ENCODE measurements at regions not wholly inside any gene's neighbourhood (a gene's known extent, or its start where the extent isn't known, plus 50 kb on each side); places are given as distances from the start of the nearest gene placed in this dataset.

DNA sequence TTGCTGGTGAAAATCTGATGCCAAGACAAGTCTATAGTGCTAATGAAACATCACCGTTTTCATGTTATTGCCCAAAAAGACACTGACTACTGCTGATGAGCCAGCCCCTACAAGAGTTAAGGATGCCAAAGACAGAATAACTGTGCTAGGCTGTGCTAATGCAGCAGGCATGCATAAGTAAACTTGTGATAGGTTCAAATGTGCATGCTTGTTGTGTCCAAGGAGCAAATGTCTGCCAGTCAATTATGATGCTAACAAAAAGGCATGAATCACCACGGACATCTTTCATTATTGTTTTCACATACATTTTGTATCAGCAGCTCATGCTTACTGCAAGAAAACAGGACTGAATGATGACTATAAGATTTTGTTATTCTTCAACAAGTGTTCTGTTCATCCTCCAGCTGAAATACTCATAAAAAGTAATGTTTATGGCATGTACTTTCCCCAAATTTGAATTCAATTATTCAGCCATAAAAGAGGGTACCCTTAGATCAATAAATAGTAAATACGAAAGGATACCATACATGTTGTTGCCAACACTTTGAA lies 306.9 kb upstream of the ARSJ start:
- no peaks in the 10 kb centered on the region for H3K36me3 ChIP-seq
- TF ChIP-seq CTCF (IDR thresholded peaks at IDR 0.05) = no peak
- no peak overlapping the region for H3K27ac ChIP-seq
- intact Hi-C loops (cut with DNase I) = no loop called here
- H3K27me3 ChIP-seq = no peaks in the 10 kb centered on the region
- WGBS, 2 donors = 70 to 75% methylated on average over 3 of the region's 3 CpGs
- no peak overlapping the region for H3K4me3 ChIP-seq
- ATAC-seq = no peak
- no peaks in the 10 kb centered on the region for H3K4me1 ChIP-seq
- DNase-seq = no peak
- FAIRE-seq = no peak
- no peaks in the 10 kb centered on the region for H3K9me3 ChIP-seq

DNA sequence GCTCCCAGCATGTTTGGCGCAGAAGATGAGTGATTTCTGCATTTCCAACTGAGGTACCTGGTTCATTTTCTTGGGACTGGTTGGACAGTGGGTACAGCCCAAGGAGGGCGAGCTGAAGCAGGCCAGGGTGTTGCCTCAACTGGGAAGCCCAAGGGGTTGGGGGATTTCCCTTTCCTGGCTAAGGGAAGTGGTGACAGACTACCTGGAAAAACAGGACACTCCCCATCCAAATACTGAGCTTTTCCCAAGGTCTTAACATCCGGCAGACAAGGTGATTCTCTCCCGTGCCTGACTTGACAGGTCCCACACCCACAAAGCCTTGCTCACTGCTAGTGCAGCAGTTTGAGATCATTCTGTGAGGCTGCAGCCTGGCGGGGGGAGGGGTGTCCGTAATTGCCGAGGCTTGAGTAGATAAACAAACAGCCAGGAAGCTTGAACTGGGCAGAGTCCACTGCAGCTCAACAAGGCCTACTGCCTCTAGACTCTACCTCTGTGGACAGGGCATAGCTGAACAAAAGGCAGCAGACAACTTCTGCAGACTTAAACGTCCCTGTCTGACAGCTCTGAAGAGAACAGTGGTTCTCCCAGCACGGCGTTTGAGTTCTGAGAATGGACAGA lies 307.7 kb upstream of the ARSJ start:
- no peaks in the 10 kb centered on the region for H3K9me3 ChIP-seq
- no peak overlapping the region for H3K4me3 ChIP-seq
- intact Hi-C loops (cut with DNase I) = no loop called here
- H3K36me3 ChIP-seq = no peaks in the 10 kb centered on the region
- TF ChIP-seq CTCF (IDR thresholded peaks at IDR 0.05) = no peak
- H3K4me1 ChIP-seq = no peaks in the 10 kb centered on the region
- DNase-seq (peak in 1 of 6 donors; percentile 24), ATAC-seq (no peak), FAIRE-seq (no peak)
- 55 to 60% methylated on average over 10 of the region's 10 CpGs for WGBS, 2 donors
- H3K27me3 ChIP-seq = no peaks in the 10 kb centered on the region
- no peak overlapping the region for H3K27ac ChIP-seq

DNA sequence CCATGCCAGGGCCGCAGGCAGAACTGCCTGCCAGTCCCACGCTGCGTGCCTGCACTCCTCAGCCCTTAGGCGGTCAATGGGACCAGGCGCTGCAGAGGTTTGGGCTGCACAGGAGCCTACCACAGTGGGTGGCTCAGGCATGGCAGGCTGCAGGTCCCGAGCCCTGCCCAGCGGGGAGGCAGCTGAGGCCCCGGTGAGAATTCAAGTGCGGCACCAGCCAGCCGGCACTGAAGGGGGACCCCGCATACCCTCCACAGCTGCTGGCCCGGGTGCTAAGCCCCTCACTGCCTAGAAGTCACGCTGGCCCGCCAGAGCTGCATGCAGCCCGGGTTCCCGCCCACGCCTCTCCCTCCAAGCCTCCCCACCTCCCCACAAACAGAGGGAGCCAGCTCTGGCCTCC lies 302.5 kb upstream of the UGT8 start:
- Histone ChIP-seq H3K9me3 (no peaks in the 10 kb centered on the region), H3K36me3 (no peaks in the 10 kb centered on the region), H3K4me1 (no peaks in the 10 kb centered on the region), H3K27me3 (no peaks in the 10 kb centered on the region), H3K27ac (no peak overlapping the region), H3K4me3 (no peak overlapping the region)
- no peak for TF ChIP-seq CTCF (IDR thresholded peaks at IDR 0.05)
- DNase-seq (peak in 1 of 6 donors; percentile 54), FAIRE-seq (no peak), ATAC-seq (no peak)
- intact Hi-C loops (cut with DNase I) = no loop called here
- WGBS, 2 donors = 87 to 91% methylated on average over 17 of the region's 17 CpGs

DNA sequence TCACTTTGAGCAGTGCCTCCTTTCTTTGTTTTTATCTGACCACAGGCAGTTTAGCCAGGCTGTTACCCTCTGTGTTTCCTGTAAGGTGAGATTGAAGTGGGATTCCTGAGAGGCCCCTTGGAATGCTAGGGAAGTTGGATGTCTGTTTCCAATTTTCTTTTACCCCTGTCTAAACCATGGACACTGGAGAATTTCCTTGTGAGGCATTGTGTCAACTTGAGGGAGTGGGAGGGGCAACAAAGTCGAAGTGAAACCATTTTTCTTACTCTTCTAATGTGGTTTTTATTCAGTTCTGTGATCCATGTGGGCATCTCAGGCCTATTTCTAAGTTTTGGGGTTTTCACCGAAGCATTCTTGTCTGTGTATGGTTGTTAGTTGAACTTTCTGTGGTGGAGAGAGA lies 296.1 kb upstream of the UGT8 start:
- no peaks in the 10 kb centered on the region for H3K36me3 ChIP-seq
- FAIRE-seq (no peak), DNase-seq (no peak), ATAC-seq (no peak)
- H3K9me3 ChIP-seq = no peaks in the 10 kb centered on the region
- H3K27me3 ChIP-seq = no peaks in the 10 kb centered on the region
- no peak overlapping the region for H3K27ac ChIP-seq
- WGBS, 2 donors = 64 to 73% methylated on average over 2 of the region's 2 CpGs
- H3K4me1 ChIP-seq = no peaks in the 10 kb centered on the region
- H3K4me3 ChIP-seq = no peak overlapping the region
- no peak for TF ChIP-seq CTCF (IDR thresholded peaks at IDR 0.05)
- intact Hi-C loops (cut with DNase I) = no loop called here

DNA sequence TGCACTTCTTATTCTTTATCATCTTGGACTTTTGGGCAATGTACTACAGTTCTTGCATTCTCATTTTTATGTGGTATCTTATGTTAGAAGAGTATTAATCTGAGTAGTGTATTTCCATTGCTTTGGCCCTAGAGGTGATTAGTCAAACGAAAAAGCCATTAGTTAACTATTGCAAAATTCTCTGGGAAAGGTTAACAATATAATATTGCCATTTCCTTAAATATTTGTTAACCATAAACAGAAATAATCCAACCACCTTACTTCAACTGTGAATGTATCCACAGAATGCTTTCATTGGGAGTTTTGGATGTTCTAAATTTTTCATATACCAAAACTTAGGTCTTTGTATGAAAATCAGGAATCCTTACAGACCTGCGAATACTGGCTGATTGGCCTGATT lies 294.6 kb upstream of the UGT8 start:
- Histone ChIP-seq H3K36me3 (no peaks in the 10 kb centered on the region), H3K4me1 (no peaks in the 10 kb centered on the region), H3K27me3 (no peaks in the 10 kb centered on the region), H3K27ac (no peak overlapping the region), H3K4me3 (no peak overlapping the region), H3K9me3 (no peaks in the 10 kb centered on the region)
- intact Hi-C loops (cut with DNase I) = no loop called here
- no peak for FAIRE-seq
- 47% methylated on average over 2 of the region's 2 CpGs for WGBS, 2 donors
- no peak for DNase-seq
- no peak for TF ChIP-seq CTCF (IDR thresholded peaks at IDR 0.05)
- peak in 2 of 4 donors; percentile 21 to 30 for ATAC-seq
